RWPE1 (cell line): ENCODE measurements at regions not wholly inside any gene's neighbourhood (a gene's known extent, or its start where the extent isn't known, plus 50 kb on each side); places are given as distances from the start of the nearest gene placed in this dataset.
"Not testable (repeated sequence)": the region's sequence is repeated elsewhere in the genome, so short reads cannot be mapped to it uniquely, and the experiment has no call there.

Experiments
- CTCF ChIA-PET: fragments of 350-600 bp; sonication (Branson Sonifier 250); formaldehyde crosslinking; extraction: SDS; loops from one replicate; lab custom pipeline; 2021; lab: Yijun Ruan, JAX
- POLR2A ChIA-PET: fragments of 400-600 bp; formaldehyde crosslinking; extraction: SDS; loops from one replicate; lab custom pipeline; 2020; ENCODE audit warnings: antibody characterized with exemption; ENCODE audit not compliant: low non-redundant PET; lab: Yijun Ruan, JAX
- DNase-seq: peaks from one replicate; pipeline ENCODE4 v3.0.0; 2012; ENCODE audit warnings: low spot score
- H3K27ac ChIP-seq: fragments of 450-650 bp; 2 replicates; pipeline ENCODE4 v1.5.1; 2017
- TF ChIP-seq, protein P1 (sequence below): fragments of 450-650 bp; conservative IDR thresholded peaks from 2 replicates; pipeline ENCODE4 v1.5.1; 2017; ENCODE audit warnings: low read depth, mild to moderate bottlenecking

DNA sequence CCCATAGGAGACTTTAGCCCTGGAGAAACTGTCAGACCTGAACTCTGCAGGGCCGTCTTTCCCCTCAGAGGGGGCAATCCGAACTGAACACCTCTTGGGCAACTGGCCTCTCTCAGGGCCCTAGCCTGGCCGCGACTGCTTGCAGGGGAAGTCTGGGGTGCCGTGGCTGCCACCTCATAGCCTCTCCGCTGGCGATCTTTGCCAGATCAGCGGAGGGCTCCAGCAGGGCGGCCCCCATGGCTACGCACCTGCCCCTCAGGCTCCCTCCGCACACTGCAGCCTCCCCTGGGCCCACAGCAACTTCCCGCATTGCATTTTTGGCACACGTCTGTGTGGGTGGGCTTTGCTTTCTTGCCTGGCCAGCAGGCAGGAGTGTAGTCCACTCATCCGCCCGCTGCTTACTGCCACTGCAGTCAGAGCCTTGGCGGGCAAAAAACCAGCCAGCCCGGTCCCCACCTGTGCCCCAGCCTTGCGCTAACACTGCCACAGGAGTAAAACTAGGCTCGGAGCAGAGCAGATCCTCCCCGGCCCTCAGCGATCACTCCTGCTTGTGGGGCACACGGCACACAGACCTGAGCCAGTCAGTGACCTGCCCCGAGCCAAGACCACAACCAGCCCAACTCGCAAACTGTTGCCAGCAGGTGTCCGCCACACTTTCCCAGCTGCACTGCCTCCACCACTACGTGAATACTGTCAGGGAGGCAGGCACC is 266.8 kb upstream of the CBLB start:
- TF ChIP-seq, protein P1, sequence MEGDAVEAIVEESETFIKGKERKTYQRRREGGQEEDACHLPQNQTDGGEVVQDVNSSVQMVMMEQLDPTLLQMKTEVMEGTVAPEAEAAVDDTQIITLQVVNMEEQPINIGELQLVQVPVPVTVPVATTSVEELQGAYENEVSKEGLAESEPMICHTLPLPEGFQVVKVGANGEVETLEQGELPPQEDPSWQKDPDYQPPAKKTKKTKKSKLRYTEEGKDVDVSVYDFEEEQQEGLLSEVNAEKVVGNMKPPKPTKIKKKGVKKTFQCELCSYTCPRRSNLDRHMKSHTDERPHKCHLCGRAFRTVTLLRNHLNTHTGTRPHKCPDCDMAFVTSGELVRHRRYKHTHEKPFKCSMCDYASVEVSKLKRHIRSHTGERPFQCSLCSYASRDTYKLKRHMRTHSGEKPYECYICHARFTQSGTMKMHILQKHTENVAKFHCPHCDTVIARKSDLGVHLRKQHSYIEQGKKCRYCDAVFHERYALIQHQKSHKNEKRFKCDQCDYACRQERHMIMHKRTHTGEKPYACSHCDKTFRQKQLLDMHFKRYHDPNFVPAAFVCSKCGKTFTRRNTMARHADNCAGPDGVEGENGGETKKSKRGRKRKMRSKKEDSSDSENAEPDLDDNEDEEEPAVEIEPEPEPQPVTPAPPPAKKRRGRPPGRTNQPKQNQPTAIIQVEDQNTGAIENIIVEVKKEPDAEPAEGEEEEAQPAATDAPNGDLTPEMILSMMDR, result no peak
- no peak for DNase-seq
- no peak overlapping the region for H3K27ac ChIP-seq
- ChIA-PET POLR2A (no interaction called here), CTCF (no interaction called here)

DNA sequence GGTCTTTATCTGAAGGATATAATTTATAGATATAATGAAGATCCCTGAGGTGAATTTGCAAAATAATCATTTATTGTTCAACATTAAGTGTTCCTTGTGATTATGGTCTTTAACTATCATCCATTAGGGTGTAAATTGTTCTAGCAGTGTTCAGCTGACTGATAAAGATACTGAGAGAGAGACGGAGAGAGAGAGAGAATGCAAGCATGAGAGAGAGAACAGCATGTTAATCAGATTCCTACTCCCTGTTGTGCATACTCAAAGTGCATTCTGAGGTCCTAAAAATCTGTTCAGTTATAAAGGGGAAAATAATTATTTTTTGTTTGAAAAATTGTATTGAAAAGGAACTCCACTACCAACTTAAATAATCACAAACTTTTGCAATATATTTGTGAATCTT is 271.0 kb upstream of the CBLB start:
- DNase-seq, result no peak
- POLR2A ChIA-PET, result no interaction called here
- CTCF ChIA-PET, result no interaction called here
- no peak overlapping the region for H3K27ac ChIP-seq
- TF ChIP-seq, protein P1, result no peak

DNA sequence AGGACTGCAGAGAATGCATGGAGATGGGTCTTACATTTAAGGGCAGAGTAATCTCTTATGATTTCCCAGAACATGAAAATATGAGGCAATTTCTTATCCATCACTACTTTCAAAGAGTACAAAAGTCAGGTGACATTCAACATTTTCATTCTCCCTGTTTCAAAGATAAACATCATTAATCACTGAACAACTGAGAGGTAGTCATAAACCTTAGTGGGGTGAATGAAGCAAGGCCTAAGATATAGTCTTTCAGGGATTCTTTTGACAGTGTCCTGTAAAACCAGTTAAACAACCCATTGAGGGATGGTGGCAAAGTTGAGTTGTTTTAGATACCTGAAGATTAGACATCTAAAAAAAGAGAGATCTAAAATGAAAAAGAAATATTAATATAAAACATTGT is 271.6 kb upstream of the CBLB start:
- H3K27ac ChIP-seq, result no peak overlapping the region
- no peak for DNase-seq
- POLR2A ChIA-PET, result no interaction called here
- TF ChIP-seq, protein P1, result no peak
- CTCF ChIA-PET, result interaction anchor here (0.6 kb wide), 1 partner anchor 272 kb away, joined by 3 read pairs; the partner anchor contains the start of gene CBLB

DNA sequence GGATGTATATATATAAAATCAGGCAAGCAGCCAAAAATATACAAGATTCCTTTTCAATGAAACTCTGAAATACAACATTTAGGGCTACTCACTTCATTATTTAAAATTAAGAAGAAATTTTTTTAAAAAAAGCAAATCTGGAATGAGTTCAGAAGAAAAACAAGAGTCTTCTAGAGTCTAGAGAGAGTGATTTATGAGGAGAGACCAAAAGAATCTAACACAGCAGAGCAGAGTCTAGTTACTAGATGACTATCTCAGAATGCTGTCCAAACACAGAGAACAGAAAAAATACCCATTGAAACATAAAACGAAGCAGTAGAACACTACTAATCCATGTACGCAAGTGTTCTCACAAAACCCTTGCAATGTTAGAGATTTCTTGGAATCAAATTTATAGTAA is 275.2 kb upstream of the CBLB start:
- DNase-seq, result no peak
- TF ChIP-seq, protein P1, result no peak
- H3K27ac ChIP-seq, result no peak overlapping the region
- CTCF ChIA-PET, result no interaction called here
- POLR2A ChIA-PET, result no interaction called here

DNA sequence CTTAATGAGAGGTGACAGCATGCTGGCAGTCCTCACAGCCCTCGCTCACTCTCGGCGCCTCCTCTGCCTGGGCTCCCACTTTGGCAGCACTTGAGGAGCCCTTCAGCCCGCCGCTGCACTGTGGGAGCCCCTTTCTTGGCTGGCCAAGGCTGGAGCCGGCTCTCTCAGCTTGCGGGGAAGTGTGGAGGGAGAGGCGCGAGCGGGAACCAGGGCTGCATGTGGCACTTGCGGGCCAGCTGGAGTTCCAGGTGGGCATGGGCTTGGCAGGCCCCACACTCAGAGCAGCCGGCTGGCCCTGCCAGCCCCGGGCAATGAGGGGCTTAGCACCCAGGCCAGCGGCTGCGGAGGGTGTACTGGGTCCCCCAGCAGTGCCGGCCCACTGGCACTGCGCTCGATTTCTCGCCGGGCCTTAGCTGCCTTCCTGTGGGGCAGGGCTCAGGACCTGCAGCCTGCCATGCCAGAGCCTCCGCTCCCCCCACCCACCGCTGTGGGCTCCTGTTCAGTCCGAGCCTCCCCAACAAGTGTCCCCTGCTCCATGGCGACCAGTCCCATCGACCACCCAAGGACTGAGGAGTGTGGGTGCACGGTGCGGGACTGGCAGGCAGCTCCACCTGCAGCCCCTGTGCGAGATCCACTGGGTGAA is 279.7 kb upstream of the CBLB start:
- POLR2A ChIA-PET, H3K27ac ChIP-seq, DNase-seq: not testable (repeated sequence)
- CTCF ChIA-PET, result interaction anchor here (0.6 kb wide), 1 partner anchor 412 kb away, joined by 3 read pairs; no protein-coding TSS in a partner anchor

DNA sequence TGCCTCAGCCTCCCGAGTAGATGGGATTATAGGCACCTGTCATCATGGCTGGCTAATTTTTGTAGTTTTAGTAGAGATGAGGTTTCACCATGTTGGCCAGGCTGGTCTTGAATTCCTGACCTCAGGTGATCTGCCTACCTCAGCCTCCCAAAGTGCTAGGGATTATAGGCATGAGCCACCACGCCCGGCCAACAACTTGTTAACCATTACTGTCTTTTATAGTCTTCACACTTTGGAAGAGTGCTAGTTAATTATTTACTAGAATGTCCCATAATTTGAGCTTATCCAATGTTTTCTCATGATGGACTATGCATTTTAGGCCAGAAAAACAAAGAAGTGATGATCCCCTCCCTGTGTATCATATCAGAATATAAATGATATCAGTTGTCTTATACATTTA is 288.6 kb upstream of the CBLB start:
- no peak for DNase-seq
- TF ChIP-seq, protein P1, result no peak
- POLR2A ChIA-PET, result no interaction called here
- no peak overlapping the region for H3K27ac ChIP-seq
- CTCF ChIA-PET, result no interaction called here

DNA sequence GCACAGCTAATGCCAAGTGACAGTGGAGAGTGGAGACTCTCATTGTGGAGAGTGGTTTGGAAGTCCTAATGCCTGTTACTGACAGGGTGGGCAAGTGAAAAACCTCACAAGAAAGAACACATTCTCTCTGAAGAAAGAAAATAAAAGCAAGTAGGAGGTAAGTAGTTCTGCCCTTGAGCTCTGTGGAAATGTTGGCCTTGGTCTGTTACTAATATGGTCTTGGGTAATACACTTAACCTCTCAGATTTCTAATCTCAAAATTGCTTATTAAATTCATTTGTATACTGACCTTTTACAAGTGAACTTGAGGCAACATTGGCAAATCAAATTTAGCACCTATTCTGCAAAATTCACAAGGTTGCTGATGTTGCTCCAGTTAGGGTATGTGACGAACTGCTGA is 291.6 kb upstream of the CBLB start:
- ChIA-PET CTCF (no interaction called here), POLR2A (no interaction called here)
- TF ChIP-seq, protein P1, result no peak
- H3K27ac ChIP-seq, result no peak overlapping the region
- DNase-seq, result no peak
